PFSK-1 (cell line): ENCODE measurements at regions not wholly inside any gene's neighbourhood (a gene's known extent, or its start where the extent isn't known, plus 50 kb on each side); places are given as distances from the start of the nearest gene placed in this dataset.

Experiments
- FOXP2 ChIP-seq: optimal IDR thresholded peaks from 2 replicates; pipeline ENCODE3; 2011; ENCODE audit warnings: borderline replicate concordance, control low read depth, inconsistent platforms; ENCODE audit not compliant: insufficient read depth; ENCODE audit errors: extremely low read length, extremely low read depth
- POLR2AphosphoS5 ChIP-seq: IDR thresholded peaks from 2 replicates; pipeline ENCODE4 v1.6.1; 2012; ENCODE audit warnings: low read depth, mild to moderate bottlenecking, control low read depth, low read length, moderate library complexity
- REST ChIP-seq, 2 experiments: IDR thresholded peaks; 2 replicates each; pipeline versions ENCODE4 v1.6.1 to v1.8.0; 2011 to 2012; ENCODE audit warnings: low read depth in 2 of 2, low read length in 2 of 2, control low read depth in 1 of 2, inconsistent platforms in 1 of 2, mild to moderate bottlenecking in 1 of 2, moderate library complexity in 1 of 2; ENCODE audit not compliant: insufficient read depth in 1 of 2
- SIN3A ChIP-seq: IDR thresholded peaks from 2 replicates; pipeline ENCODE4 v1.6.1; 2012; ENCODE audit warnings: mild to moderate bottlenecking, low read length, moderate library complexity, borderline replicate concordance; ENCODE audit not compliant: insufficient read depth
- TAF1 ChIP-seq: IDR thresholded peaks from 2 replicates; pipeline ENCODE4 v1.6.1; 2012; ENCODE audit warnings: low read length, control low read depth, borderline replicate concordance; ENCODE audit not compliant: insufficient read depth

GRCh38 chr20:62545271-62545670 lies 69.5 kb upstream of the GATA5 start:
- TF ChIP-seq REST (IDR thresholded peaks at IDR 0.05; ENCODE audit: insufficient read depth in 1 of 2, low read depth in 2 of 2, low read length in 2 of 2) = no peak
- no peak for TF ChIP-seq TAF1

- no peak for TF ChIP-seq SIN3A
- no peak for TF ChIP-seq POLR2AphosphoS5
- no peak for TF ChIP-seq REST (IDR thresholded peaks at IDR 0.05; ENCODE audit: insufficient read depth in 1 of 2, low read depth in 2 of 2, low read length in 2 of 2)
- no peak for TF ChIP-seq FOXP2
- TF ChIP-seq TAF1 = no peak
These were observed 70.2 kb upstream of the GATA5 start for GRCh38 chr20:62545901-62546525.

GRCh38 chr20:62546606-62547005 lies 70.8 kb upstream of the GATA5 start:
- TF ChIP-seq POLR2AphosphoS5 (no peak), SIN3A (no peak), FOXP2 (no peak), REST (IDR thresholded peaks at IDR 0.05; ENCODE audit: insufficient read depth in 1 of 2, low read depth in 2 of 2, low read length in 2 of 2) (no peak), TAF1 (no peak)

GRCh38 chr20:62547364-62547763 lies 71.6 kb upstream of the GATA5 start:
- TF ChIP-seq TAF1 = no peak
- no peak for TF ChIP-seq FOXP2
- TF ChIP-seq REST (IDR thresholded peaks at IDR 0.05; ENCODE audit: insufficient read depth in 1 of 2, low read depth in 2 of 2, low read length in 2 of 2) = no peak
- no peak for TF ChIP-seq POLR2AphosphoS5
- TF ChIP-seq SIN3A = no peak

- TF ChIP-seq SIN3A (no peak), POLR2AphosphoS5 (no peak), FOXP2 (no peak), REST (IDR thresholded peaks at IDR 0.05; ENCODE audit: insufficient read depth in 1 of 2, low read depth in 2 of 2, low read length in 2 of 2) (no peak), TAF1 (no peak)
These were observed 72.7 kb upstream of the GATA5 start for GRCh38 chr20:62548471-62548870.
